ENCODE measurements at regions not wholly inside any gene's neighbourhood (a gene's known extent, or its start where the extent isn't known, plus 50 kb on each side); places are given as distances from the start of the nearest gene placed in this dataset.
"Not testable (repeated sequence)": the region's sequence is repeated elsewhere in the genome, so short reads cannot be mapped to it uniquely, and the experiment has no call there.

DNA sequence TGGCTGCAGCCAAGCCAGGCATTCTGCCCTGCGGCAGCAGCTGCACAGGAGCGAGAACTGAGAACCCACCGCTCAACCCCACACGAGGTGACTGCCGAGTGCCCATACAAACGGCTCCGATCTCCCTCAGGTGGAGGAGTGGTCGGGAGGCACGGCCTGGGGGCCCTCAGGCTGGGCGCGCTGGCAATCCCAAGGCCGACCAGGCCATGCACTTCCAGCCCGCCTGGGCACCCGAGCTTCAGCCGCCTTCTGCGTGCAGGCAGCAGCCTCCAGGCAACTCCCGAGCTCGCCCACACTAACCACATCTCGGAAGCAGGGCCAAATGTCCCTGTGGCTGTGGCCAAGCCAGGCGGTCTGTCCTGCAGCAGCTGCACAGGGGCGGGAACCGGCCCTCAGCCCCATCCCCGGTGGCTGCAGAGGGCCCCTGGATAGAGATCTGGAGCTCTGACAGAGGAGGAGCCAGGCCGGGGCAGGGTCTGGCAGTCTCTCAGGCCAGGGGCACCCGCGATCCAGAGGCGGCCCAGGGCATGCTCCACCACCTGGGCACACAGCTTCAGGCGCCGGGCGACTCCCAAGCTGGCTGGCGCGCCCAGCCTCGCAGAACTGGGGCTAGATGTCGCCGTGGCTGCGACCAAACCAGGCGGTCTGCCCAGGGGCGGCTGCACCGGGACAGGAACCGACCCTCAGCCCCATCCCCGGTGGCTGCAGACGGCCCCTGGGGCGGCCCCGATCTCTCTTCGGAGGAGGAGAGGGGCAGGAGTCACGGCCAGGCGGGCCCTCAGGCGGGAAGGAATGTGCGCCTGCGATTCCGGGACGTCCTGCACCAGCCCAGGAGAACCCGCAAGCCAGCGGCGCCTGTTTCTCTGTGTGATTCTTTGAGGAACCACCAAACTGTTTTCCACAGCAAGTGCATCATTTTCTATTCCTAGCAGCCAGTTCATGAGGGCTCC lies 538.0 kb downstream of the CWH43 start:
- POLR2A ChIA-PET, CTCF ChIA-PET: not testable (repeated sequence)

GRCh38 chr4:49558916-49559676 lies 573.0 kb downstream of the CWH43 start:
- POLR2A ChIA-PET; DNase-seq (ENCODE audit: extremely low spot score); CTCF ChIA-PET: not testable (repeated sequence)

More for the DNA sequence above, 538.0 kb downstream of the CWH43 start:
- DNase-seq (ENCODE audit: extremely low spot score), result not testable (repeated sequence)

DNA sequence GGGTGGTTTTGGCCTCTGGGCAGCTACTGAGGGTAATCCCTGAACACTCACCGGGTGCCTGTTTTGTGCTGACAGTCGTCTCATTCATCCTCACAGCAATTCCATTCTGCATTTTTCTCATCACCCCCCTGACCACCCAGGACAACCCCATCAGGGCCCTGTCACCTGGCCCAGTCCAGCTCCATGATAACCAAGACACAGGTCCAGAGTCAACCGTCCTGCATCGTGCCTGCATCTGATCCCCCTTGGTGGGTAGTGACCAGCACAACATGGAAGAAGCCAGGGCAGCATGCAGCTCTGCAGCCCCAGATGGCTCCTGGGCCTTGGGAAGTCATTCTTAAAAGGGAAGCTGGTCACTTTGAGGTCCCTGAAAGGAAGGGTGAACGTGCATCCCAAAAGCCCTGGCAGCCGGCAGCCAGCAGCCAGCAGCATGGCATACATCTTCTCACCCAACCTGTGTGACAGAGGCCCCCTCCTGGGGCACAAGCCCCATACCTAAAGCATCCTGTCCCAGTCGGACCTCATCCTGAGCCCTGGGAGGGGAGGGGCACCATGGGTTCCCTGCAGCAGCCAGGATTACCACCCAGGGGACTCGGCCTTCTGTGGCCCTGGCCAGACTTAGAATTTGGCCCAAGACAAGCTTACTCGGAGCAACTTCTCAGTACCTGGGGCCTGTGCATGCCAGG lies 574.2 kb downstream of the CWH43 start:
- POLR2A ChIA-PET, CTCF ChIA-PET: not testable (repeated sequence)

DNA sequence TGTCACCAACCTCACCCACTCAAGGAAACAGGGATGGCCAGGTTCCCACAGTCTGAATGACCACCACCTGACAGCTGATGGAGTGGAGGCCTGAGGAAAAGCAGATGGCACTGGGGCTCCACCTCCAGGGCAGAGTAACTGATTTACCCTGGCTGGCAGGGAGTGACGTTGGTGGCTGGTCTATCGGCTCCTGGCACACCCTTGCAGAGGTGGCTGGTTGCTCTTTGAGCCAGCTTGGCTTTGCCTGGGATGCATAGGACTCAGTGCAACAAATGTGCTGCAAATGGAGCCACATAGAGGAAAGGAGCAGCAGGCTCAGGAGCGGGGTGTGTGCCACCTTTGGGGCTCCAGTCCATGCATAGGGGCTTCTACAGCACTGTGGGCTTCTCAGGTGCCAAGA lies 574.8 kb downstream of the CWH43 start:
- POLR2A ChIA-PET; CTCF ChIA-PET; DNase-seq (ENCODE audit: extremely low spot score): not testable (repeated sequence)

More for the DNA sequence above, 574.2 kb downstream of the CWH43 start:
- not testable (repeated sequence) for DNase-seq (ENCODE audit: extremely low spot score)

- POLR2A ChIA-PET; DNase-seq (ENCODE audit: extremely low spot score); CTCF ChIA-PET: not testable (repeated sequence)
Measured at GRCh38 chr4:49570248-49570647, 584.2 kb downstream of the CWH43 start.

GRCh38 chr4:49573666-49574215 lies 587.7 kb downstream of the CWH43 start:
- POLR2A ChIA-PET; DNase-seq (ENCODE audit: extremely low spot score); CTCF ChIA-PET: not testable (repeated sequence)

- CTCF ChIA-PET; DNase-seq (ENCODE audit: extremely low spot score); POLR2A ChIA-PET: not testable (repeated sequence)
Measured at GRCh38 chr4:49575250-49575649, 589.2 kb downstream of the CWH43 start.

DNA sequence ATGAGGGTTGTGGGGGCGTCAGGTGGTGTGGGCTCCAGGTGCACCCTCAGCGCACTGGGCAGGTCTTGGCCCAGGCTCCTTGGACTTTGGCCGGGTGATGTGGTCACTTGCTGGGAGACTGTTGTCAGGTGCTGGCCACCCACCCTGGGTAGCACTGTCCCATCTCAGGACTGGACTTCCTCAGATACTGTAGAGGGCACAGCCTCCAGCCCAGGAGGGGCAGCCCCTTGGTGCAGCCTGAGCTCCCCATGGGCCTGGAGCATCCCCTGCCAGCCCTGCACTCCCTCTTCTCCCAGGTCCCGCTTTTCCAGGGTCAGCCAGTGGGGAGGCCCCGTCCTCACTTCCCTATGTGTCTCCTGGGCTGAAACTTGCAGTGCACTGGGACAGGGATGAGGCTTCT lies 592.3 kb downstream of the CWH43 start:
- CTCF ChIA-PET; DNase-seq (ENCODE audit: extremely low spot score); POLR2A ChIA-PET: not testable (repeated sequence)

DNA sequence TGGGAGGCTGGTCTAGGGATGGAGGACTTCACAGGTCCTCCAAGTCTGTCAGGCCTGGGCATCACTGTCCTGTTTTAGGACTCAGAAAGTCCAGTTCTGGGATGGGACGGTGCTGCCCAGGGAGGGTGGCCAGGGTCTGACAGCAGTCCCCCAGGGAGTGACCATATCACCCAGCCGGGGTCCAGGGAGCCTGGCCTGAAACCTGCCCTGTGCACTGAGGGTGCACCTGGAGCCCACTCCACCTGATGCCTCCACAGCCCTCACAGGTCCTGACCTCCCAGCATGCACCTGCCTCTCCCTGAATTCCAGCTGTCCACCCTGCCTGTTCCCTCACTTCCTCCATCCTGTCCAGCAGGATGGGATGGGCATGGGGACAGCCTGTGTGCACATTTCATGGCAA lies 592.8 kb downstream of the CWH43 start:
- DNase-seq (ENCODE audit: extremely low spot score); CTCF ChIA-PET; POLR2A ChIA-PET: not testable (repeated sequence)

GRCh38 chr4:49580166-49580565 lies 594.1 kb downstream of the CWH43 start:
- CTCF ChIA-PET; DNase-seq (ENCODE audit: extremely low spot score); POLR2A ChIA-PET: not testable (repeated sequence)

GRCh38 chr4:49588401-49588800 lies 602.3 kb downstream of the CWH43 start:
- DNase-seq (ENCODE audit: extremely low spot score); CTCF ChIA-PET; POLR2A ChIA-PET: not testable (repeated sequence)

GRCh38 chr4:49618436-49618835 lies 632.4 kb downstream of the CWH43 start:
- CTCF ChIA-PET; POLR2A ChIA-PET; DNase-seq (ENCODE audit: extremely low spot score): not testable (repeated sequence)

- CTCF ChIA-PET; DNase-seq (ENCODE audit: extremely low spot score); POLR2A ChIA-PET: not testable (repeated sequence)
Measured at GRCh38 chr4:49626478-49626877, 640.4 kb downstream of the CWH43 start.

Measured in HEK293T (cell line).